ENCODE measurements at regions not wholly inside any gene's neighbourhood (a gene's known extent, or its start where the extent isn't known, plus 50 kb on each side); places are given as distances from the start of the nearest gene placed in this dataset.

DNA sequence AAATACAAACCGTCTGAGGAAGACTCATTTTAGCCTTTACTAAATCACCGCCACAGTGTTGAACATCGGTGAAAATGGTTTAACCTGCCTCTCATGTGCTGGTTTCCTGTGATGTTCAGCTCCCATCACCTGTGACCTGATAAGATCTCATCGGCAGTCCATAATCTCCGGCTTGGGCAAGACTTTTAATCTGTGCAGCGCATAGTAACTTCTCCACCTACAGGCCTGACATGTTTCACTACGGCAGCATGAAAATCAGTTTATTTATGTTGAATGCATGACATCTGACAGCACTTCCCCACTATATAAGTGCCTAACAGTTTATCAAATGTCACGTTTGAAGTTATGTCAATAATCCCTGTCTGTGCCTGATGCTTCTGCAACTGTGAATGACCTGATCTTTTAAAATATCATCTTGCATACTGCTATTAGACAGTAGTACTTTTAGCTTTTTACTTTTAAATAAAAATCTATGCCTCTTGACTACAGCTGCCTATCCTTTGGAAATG is 1919.8 kb upstream of the AGA start:
- TF ChIP-seq, protein P1, sequence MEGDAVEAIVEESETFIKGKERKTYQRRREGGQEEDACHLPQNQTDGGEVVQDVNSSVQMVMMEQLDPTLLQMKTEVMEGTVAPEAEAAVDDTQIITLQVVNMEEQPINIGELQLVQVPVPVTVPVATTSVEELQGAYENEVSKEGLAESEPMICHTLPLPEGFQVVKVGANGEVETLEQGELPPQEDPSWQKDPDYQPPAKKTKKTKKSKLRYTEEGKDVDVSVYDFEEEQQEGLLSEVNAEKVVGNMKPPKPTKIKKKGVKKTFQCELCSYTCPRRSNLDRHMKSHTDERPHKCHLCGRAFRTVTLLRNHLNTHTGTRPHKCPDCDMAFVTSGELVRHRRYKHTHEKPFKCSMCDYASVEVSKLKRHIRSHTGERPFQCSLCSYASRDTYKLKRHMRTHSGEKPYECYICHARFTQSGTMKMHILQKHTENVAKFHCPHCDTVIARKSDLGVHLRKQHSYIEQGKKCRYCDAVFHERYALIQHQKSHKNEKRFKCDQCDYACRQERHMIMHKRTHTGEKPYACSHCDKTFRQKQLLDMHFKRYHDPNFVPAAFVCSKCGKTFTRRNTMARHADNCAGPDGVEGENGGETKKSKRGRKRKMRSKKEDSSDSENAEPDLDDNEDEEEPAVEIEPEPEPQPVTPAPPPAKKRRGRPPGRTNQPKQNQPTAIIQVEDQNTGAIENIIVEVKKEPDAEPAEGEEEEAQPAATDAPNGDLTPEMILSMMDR (IDR thresholded peaks at IDR 0.05): no peak
- TF ChIP-seq POLR2A (IDR thresholded peaks at IDR 0.05): no peak
